Activated naive CD8-positive, alpha-beta T cell (primary cell): ENCODE measurements at regions not wholly inside any gene's neighbourhood (a gene's known extent, or its start where the extent isn't known, plus 50 kb on each side); places are given as distances from the start of the nearest gene placed in this dataset.

ENCODE experiments used
- H3K27ac Mint-ChIP-seq: one replicate; pipeline ENCODE4 v1.8.0; 2021; ENCODE audit warnings: mixed read lengths
- H3K27me3 Mint-ChIP-seq: one replicate; pipeline ENCODE4 v1.8.0; 2021; ENCODE audit warnings: mixed read lengths
- H3K36me3 Mint-ChIP-seq: one replicate; pipeline ENCODE4 v1.8.0; 2021; ENCODE audit warnings: mixed read lengths
- H3K4me1 Mint-ChIP-seq: one replicate; pipeline ENCODE4 v1.8.0; 2021; ENCODE audit warnings: low read depth, mixed read lengths
- H3K4me3 Mint-ChIP-seq: one replicate; pipeline ENCODE4 v1.8.0; 2021; ENCODE audit warnings: mild to moderate bottlenecking, mixed read lengths
- H3K9me3 Mint-ChIP-seq: one replicate; pipeline ENCODE4 v1.8.0; 2021; ENCODE audit warnings: low read depth, mixed read lengths

GRCh38 chr2:66327066-66327740 is 107.7 kb upstream of the MEIS1 start:
- H3K9me3 Mint-ChIP-seq, result no peaks in the 10 kb centered on the region
- H3K27ac Mint-ChIP-seq, result no peak overlapping the region
- no peaks in the 10 kb centered on the region for H3K36me3 Mint-ChIP-seq
- no peak overlapping the region for H3K4me3 Mint-ChIP-seq
- H3K27me3 Mint-ChIP-seq, result no peaks in the 10 kb centered on the region
- no peaks in the 10 kb centered on the region for H3K4me1 Mint-ChIP-seq

- Mint-ChIP-seq H3K36me3 (no peaks in the 10 kb centered on the region), H3K9me3 (no peaks in the 10 kb centered on the region), H3K27me3 (no peaks in the 10 kb centered on the region), H3K27ac (no peak overlapping the region), H3K4me1 (no peaks in the 10 kb centered on the region), H3K4me3 (no peak overlapping the region)
Observed at GRCh38 chr2:66324909-66325528, 109.9 kb upstream of the MEIS1 start.

- Mint-ChIP-seq H3K4me1 (no peaks in the 10 kb centered on the region), H3K27ac (no peak overlapping the region), H3K4me3 (no peak overlapping the region)
Observed at GRCh38 chr2:66324356-66324755, 110.6 kb upstream of the MEIS1 start.

DNA sequence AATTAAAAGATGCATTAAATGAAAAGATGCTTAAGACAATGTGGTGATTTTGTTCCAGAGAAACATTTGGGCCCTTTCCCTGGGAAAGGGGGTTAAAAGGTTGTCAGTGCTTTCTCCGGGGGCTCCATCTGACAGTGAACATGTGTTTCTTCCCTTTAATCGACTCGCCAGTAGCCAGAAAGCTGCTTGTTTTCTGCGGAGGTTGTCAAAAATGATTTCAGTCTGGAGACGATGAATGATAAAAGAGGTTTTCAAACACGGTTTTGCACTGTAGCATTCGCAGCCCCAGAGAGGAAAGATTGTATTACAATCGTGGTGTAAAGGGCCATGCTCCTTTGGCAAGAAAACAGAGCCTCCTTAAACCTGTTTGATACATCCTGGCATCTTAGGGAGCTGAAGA is 111.5 kb upstream of the MEIS1 start:
- H3K4me1 Mint-ChIP-seq, result no peaks in the 10 kb centered on the region
- no peaks in the 10 kb centered on the region for H3K9me3 Mint-ChIP-seq
- no peaks in the 10 kb centered on the region for H3K27me3 Mint-ChIP-seq
- no peak overlapping the region for H3K4me3 Mint-ChIP-seq
- H3K36me3 Mint-ChIP-seq, result no peaks in the 10 kb centered on the region
- no peak overlapping the region for H3K27ac Mint-ChIP-seq

More at GRCh38 chr2:66324356-66324755, 110.6 kb upstream of the MEIS1 start:
- H3K36me3 Mint-ChIP-seq, result no peaks in the 10 kb centered on the region
- no peaks in the 10 kb centered on the region for H3K27me3 Mint-ChIP-seq
- H3K9me3 Mint-ChIP-seq, result no peaks in the 10 kb centered on the region

DNA sequence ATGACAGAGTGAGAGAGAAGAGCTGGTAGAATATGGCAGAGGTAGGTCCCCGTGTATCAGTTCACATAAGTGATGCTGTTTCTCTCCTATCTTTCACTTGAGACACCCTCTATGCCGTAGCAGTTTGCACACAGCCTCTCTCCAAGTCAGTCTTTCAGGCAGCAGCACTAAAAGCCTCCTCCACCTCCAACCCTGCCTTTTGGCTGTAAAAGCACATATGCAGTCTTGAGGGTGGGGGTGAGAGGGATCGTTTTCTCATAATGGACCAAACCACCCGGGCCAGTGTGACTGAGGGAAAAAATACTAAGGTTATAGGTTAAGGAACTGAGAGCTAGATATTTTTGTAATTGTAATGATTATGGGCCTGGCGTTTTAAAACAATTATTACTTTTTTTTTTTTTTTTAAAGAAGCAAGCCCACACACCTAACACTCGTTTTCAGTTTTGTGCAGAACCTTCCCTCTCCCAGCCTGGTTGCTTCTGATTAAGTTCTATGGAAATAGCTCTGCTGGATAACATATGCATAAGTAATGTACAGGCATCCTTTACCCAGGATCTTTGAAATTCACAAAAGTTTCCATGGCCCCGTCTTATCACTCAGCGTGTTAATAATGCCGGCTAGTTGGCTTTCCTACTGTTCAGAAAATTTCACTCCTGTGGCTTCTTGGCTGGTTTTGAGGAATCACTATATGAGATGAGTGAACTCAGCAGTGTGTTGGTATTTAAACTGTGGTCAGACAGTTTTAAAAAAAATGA is 112.2 kb upstream of the MEIS1 start:
- no peaks in the 10 kb centered on the region for H3K9me3 Mint-ChIP-seq
- no peak overlapping the region for H3K4me3 Mint-ChIP-seq
- H3K36me3 Mint-ChIP-seq, result no peaks in the 10 kb centered on the region
- H3K27ac Mint-ChIP-seq, result no peak overlapping the region
- no peaks in the 10 kb centered on the region for H3K27me3 Mint-ChIP-seq
- no peaks in the 10 kb centered on the region for H3K4me1 Mint-ChIP-seq

DNA sequence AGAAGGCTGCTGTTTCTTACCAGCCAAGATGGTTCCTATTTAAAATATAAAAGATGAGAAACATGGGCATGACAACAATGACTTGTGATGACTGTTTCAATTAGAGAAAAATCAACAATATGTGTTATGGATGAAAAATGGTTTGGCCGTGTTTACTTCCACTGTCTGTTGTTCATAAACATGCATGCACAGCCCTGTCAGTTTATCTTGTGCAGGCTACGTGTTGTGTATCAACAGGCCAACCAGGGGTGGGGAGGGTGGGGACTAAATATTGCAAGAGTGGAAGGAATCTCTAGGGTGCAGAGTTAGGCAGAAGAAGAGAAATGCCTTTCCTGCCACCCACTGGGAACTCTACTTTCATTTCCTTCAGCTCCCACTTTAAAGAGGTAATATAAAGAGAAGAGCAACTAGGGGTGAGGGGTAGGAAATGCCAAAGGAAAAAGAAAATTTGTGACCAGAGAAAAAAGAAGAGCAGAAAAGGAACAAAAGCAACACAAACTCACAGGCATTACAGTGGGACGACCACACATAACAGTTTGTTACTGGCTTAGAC is 116.8 kb upstream of the MEIS1 start:
- Mint-ChIP-seq H3K4me3 (no peak overlapping the region), H3K27me3 (no peaks in the 10 kb centered on the region), H3K36me3 (no peaks in the 10 kb centered on the region), H3K9me3 (no peaks in the 10 kb centered on the region), H3K27ac (no peak overlapping the region), H3K4me1 (no peaks in the 10 kb centered on the region)

DNA sequence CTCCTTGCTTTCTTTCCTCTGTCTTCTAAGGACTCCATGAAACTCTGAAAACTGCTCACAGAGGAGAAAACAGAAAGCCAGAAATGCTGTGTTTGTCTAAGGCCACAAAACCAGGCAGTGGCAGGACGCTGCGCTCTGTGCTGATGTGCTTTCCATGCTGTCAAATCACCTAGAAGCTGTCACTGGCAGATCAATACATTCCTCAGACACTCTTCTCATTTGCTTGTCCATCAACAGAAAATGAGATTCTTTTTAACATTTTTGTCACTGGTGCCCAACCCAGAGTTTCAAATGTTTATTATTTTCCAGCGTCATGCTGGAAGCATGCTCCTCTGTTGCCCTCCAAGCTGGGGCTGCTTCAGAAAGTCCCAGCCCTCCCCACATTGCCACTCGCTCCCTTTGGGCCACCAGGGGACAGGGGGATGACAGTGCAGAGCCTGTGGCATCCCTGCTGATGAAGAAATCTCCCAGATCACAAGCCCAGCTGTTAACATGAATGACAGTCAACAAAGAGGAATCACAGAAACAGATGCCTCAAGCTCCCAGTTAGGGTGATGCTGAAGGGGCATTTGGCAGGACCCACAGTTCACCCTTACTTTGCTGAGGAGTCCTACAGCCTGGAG is 117.5 kb upstream of the MEIS1 start:
- Mint-ChIP-seq H3K4me3 (no peak overlapping the region), H3K9me3 (peaks cover 3% of the 10 kb centered on the region), H3K27ac (no peak overlapping the region), H3K36me3 (no peaks in the 10 kb centered on the region), H3K27me3 (no peaks in the 10 kb centered on the region), H3K4me1 (no peaks in the 10 kb centered on the region)

- Mint-ChIP-seq H3K4me3 (no peak overlapping the region), H3K27me3 (no peaks in the 10 kb centered on the region), H3K9me3 (no peaks in the 10 kb centered on the region), H3K4me1 (no peaks in the 10 kb centered on the region), H3K27ac (no peak overlapping the region), H3K36me3 (no peaks in the 10 kb centered on the region)
Observed at GRCh38 chr2:66306483-66306882, 128.4 kb upstream of the MEIS1 start.

- Mint-ChIP-seq H3K4me3 (no peak overlapping the region), H3K4me1 (no peaks in the 10 kb centered on the region), H3K36me3 (no peaks in the 10 kb centered on the region), H3K27me3 (no peaks in the 10 kb centered on the region), H3K27ac (no peak overlapping the region), H3K9me3 (no peaks in the 10 kb centered on the region)
Observed at GRCh38 chr2:66305718-66306117, 129.2 kb upstream of the MEIS1 start.

- Mint-ChIP-seq H3K27ac (no peak overlapping the region), H3K4me3 (no peak overlapping the region), H3K4me1 (no peaks in the 10 kb centered on the region), H3K27me3 (no peaks in the 10 kb centered on the region), H3K36me3 (no peaks in the 10 kb centered on the region), H3K9me3 (peaks cover under 1% of the 10 kb centered on the region)
Observed at GRCh38 chr2:66303471-66303870, 131.5 kb upstream of the MEIS1 start.

- Mint-ChIP-seq H3K4me1 (no peaks in the 10 kb centered on the region), H3K27me3 (no peaks in the 10 kb centered on the region), H3K4me3 (no peak overlapping the region), H3K36me3 (no peaks in the 10 kb centered on the region), H3K27ac (no peak overlapping the region), H3K9me3 (peaks cover 3% of the 10 kb centered on the region)
Observed at GRCh38 chr2:66301767-66302140, 133.2 kb upstream of the MEIS1 start.

DNA sequence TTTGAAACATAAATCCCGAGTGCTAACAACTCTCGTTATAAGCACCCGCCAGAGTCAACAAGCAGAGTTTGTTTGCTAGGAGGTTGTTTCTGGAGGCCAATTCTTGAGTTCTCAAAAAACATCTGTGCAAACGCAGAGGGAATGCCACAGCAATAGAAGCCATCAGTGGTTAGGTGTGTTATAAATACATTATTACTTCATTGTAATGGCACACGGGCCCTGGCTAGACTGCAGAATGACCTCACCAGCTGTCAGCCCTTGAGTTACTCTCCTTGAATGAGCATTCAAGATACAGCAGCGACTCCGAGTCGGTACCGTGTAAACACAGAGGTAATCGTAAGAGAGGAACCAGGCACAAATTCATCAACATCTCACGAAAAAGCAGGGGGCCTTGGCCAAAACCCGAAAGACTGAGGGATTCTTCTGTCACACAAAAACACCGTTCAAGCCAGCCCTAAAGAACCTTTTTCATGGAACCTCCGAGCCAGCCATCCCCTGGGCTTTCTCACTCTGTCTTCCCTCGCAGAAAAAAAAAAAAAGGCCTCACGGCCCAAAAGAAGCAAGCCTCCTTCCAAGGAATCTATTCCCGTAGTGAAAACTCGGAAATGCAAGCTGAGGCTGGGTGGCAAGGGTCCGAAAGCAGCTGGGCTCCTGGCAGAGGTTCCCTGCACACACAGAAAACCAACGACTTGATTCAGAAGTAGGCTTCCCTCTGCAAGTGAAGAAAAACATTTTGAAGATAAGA is 133.7 kb upstream of the MEIS1 start:
- Mint-ChIP-seq H3K4me3 (no peak overlapping the region), H3K36me3 (no peaks in the 10 kb centered on the region), H3K9me3 (peaks cover 3% of the 10 kb centered on the region), H3K27me3 (no peaks in the 10 kb centered on the region), H3K4me1 (no peaks in the 10 kb centered on the region), H3K27ac (no peak overlapping the region)

DNA sequence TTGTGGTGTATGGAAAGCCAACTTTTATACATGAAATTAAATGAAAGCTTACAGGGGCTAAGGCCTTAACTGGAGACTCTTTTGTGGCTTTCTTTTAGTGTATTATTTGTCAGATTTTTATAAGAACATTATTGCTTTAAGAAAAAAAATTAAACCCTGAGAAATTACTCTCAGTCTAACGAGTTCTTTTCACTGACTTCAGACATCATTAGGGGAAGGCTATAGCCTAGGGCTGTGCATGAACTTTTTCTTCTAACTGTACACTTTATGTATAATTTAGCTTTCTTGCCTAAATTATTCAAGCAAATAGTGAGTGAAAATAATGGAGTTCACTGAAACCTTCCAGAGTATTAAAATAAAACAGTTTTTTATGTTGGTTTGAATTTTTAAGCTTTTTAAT is 151.1 kb upstream of the MEIS1 start:
- Mint-ChIP-seq H3K27me3 (no peaks in the 10 kb centered on the region), H3K4me3 (no peak overlapping the region), H3K9me3 (peaks cover 9% of the 10 kb centered on the region), H3K27ac (no peak overlapping the region), H3K36me3 (no peaks in the 10 kb centered on the region), H3K4me1 (no peaks in the 10 kb centered on the region)

DNA sequence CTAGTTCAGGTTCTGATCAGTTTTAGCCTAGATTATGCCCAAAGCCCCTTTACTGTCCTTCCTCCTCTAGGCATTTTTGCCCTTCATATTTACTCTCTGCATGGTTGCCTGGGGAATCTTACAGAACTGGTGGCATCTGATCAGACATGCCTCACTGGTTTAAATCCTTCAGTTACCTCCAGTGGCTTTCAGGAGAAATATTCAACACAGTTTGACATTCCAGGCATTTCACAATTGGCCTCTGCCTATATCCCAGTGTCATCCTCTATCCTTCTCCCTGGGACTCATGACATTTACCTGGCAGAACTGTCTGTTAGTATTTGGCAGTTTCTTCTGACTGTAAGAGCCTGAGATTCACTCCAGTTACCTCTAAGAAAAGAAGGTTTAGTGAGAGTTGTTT is 152.9 kb upstream of the MEIS1 start:
- no peak overlapping the region for H3K4me3 Mint-ChIP-seq
- no peaks in the 10 kb centered on the region for H3K36me3 Mint-ChIP-seq
- no peaks in the 10 kb centered on the region for H3K4me1 Mint-ChIP-seq

More for the DNA sequence above, 152.9 kb upstream of the MEIS1 start:
- Mint-ChIP-seq H3K27me3 (no peaks in the 10 kb centered on the region), H3K27ac (no peak overlapping the region), H3K9me3 (no peaks in the 10 kb centered on the region)
